ENCODE measurements at regions not wholly inside any gene's neighbourhood (a gene's known extent, or its start where the extent isn't known, plus 50 kb on each side); places are given as distances from the start of the nearest gene placed in this dataset.
A peak's percentile ranks its signal among the peaks of the same experiment; 100 is the strongest.

DNA sequence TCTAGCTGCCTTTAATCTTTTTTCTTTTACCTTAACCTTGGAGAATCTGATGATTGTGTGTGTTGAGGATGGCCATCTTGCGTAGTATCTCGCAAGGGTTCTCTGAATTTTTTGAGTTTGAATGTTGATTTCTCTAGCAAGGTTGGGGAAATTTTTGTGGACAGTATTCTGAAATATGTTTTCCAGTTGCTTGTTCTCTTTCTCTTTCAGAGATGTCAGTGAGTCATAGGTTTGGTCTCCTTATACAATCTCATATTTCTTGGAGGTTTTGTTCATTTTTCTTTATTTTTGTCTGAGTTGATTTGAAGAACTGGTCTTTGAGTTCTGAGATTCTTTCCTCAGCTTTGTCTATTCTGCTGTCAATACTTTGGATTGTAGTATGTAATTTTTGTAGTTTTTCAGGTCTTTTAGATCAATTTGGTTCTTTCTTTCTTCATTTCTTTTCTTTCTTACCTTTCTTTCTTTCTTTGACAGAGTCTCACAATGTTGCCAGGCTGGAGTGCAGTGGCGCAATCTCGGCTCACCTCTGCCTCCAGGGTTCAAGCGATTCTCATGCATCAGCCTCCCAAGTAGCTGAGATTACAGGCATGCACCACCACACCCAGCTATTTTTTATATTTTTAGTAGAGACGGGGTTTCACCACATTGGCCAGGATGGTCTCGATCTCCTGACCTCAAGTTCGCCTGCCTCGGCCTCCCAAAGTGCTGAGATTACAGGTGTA lies 366.4 kb upstream of the RASGRP1 start:
- peaks cover 22% of the 10 kb centered on the region for H3K4me1 Mint-ChIP-seq (ENCODE audit: unreplicated experiment)
- no peaks in the 10 kb centered on the region for H3K36me3 Mint-ChIP-seq (ENCODE audit: unreplicated experiment)
- DNase-seq (ENCODE audit: extremely low spot score, unreplicated experiment), result no peak
- TF ChIP-seq, protein P1, sequence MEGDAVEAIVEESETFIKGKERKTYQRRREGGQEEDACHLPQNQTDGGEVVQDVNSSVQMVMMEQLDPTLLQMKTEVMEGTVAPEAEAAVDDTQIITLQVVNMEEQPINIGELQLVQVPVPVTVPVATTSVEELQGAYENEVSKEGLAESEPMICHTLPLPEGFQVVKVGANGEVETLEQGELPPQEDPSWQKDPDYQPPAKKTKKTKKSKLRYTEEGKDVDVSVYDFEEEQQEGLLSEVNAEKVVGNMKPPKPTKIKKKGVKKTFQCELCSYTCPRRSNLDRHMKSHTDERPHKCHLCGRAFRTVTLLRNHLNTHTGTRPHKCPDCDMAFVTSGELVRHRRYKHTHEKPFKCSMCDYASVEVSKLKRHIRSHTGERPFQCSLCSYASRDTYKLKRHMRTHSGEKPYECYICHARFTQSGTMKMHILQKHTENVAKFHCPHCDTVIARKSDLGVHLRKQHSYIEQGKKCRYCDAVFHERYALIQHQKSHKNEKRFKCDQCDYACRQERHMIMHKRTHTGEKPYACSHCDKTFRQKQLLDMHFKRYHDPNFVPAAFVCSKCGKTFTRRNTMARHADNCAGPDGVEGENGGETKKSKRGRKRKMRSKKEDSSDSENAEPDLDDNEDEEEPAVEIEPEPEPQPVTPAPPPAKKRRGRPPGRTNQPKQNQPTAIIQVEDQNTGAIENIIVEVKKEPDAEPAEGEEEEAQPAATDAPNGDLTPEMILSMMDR (IDR thresholded peaks at IDR 0.05), result no peak
- peak overlapping the region; percentile 74 for H3K27ac Mint-ChIP-seq (ENCODE audit: unreplicated experiment)
- no peak overlapping the region for H3K4me3 Mint-ChIP-seq (ENCODE audit: unreplicated experiment)
- H3K27me3 Mint-ChIP-seq (ENCODE audit: unreplicated experiment), result no peaks in the 10 kb centered on the region
- H3K9me3 Mint-ChIP-seq (ENCODE audit: unreplicated experiment), result peaks cover 4% of the 10 kb centered on the region

DNA sequence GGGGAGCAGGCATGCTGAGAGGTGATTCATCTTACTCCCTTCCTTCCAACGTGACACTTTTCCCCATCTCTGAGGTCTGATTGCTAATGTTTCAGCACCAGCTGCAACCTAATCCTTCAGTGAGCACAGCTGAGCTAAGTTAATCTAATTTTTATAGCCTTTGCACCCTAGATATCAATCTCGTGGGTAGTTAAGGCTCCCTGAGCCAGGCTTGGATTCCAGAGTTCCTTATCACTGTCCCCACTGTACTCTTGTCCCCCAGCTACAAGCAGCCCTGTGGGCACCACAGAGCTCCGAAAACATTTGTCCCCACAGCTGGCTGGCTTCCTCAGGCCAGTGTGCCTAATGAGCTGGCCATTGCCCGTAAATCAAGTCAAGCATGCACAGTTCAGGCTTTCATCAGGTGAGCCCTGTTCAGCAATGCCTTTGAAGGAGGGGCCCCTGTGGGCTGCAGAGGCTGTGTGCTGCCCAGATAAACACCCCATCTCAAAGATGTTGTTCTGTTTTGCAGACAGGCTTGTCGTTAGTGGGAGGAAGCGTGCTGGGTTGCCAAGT lies 376.9 kb upstream of the RASGRP1 start:
- no peak for DNase-seq (ENCODE audit: extremely low spot score, unreplicated experiment)
- TF ChIP-seq, protein P1 (IDR thresholded peaks at IDR 0.05), result no peak
- no peak overlapping the region for H3K27ac Mint-ChIP-seq (ENCODE audit: unreplicated experiment)
- peaks cover 11% of the 10 kb centered on the region for H3K4me1 Mint-ChIP-seq (ENCODE audit: unreplicated experiment)
- no peak overlapping the region for H3K4me3 Mint-ChIP-seq (ENCODE audit: unreplicated experiment)
- H3K27me3 Mint-ChIP-seq (ENCODE audit: unreplicated experiment), result peaks cover 3% of the 10 kb centered on the region
- peaks cover 8% of the 10 kb centered on the region for H3K9me3 Mint-ChIP-seq (ENCODE audit: unreplicated experiment)
- H3K36me3 Mint-ChIP-seq (ENCODE audit: unreplicated experiment), result peaks cover 3% of the 10 kb centered on the region

DNA sequence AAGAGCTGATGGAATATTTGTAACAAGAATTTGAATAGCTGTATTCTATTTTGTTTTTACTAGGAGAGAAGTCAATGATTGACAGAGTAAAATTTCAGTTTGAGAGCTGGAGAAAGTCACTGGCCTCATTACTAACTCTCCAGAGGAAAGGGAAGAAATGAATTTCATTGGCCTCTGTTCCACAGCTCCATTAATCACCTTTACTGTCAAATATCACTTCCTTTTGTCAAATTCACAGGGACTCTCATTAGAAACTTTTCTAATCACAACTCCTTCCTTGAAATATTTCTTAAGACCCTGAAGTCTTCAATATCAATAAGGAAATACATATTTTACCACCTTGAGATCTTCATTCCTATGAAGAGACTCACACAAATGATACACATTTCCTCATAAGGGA lies 379.9 kb upstream of the RASGRP1 start:
- H3K4me3 Mint-ChIP-seq (ENCODE audit: unreplicated experiment), result no peak overlapping the region
- H3K36me3 Mint-ChIP-seq (ENCODE audit: unreplicated experiment), result peaks cover 3% of the 10 kb centered on the region
- peaks cover 3% of the 10 kb centered on the region for H3K27me3 Mint-ChIP-seq (ENCODE audit: unreplicated experiment)
- no peak overlapping the region for H3K27ac Mint-ChIP-seq (ENCODE audit: unreplicated experiment)
- no peaks in the 10 kb centered on the region for H3K9me3 Mint-ChIP-seq (ENCODE audit: unreplicated experiment)
- peaks cover 11% of the 10 kb centered on the region for H3K4me1 Mint-ChIP-seq (ENCODE audit: unreplicated experiment)
- TF ChIP-seq, protein P1 (IDR thresholded peaks at IDR 0.05), result no peak
- DNase-seq (ENCODE audit: extremely low spot score, unreplicated experiment), result no peak

DNA sequence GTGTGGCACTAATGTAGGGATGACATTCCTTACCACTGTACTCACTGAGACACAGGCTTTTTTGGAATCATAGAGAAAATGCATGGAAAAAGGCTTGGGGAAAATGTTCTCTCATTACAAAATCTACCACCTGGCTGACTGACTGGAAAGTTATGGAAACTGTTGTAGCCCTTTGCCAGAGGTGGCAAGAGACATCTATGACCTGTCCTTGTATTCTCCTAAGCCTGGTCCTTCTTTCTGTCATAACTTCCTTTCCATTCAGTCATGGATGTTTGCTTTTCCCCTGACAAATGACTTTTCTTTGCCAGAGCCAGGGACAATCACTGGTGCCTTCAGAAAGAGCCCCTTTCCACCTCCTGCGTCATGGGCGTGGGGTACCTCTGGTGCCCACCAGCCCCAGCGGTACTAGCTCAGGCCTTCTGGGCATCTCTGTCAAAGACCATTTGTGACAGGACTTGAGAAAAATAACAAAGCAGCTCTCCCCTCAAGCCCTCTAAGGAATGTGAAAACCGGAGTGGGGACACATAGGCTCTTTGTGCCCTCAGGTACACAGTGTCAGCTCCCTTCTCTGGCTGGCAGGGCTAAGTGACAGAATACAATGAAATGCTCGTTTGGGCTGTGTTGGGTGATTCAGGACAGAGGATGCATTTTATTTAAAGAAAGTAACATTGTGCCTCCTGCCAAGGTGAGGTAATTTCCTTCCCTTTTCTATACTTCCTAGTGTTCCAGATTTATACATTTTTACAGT lies 381.1 kb upstream of the RASGRP1 start:
- H3K4me1 Mint-ChIP-seq (ENCODE audit: unreplicated experiment), result peaks cover 18% of the 10 kb centered on the region
- peaks cover 2% of the 10 kb centered on the region for H3K27me3 Mint-ChIP-seq (ENCODE audit: unreplicated experiment)
- H3K27ac Mint-ChIP-seq (ENCODE audit: unreplicated experiment), result no peak overlapping the region

More for the DNA sequence above, 381.1 kb upstream of the RASGRP1 start:
- H3K9me3 Mint-ChIP-seq (ENCODE audit: unreplicated experiment), result no peaks in the 10 kb centered on the region
- TF ChIP-seq, protein P1 (IDR thresholded peaks at IDR 0.05), result no peak
- no peak for DNase-seq (ENCODE audit: extremely low spot score, unreplicated experiment)
- H3K36me3 Mint-ChIP-seq (ENCODE audit: unreplicated experiment), result peaks cover 3% of the 10 kb centered on the region
- no peak overlapping the region for H3K4me3 Mint-ChIP-seq (ENCODE audit: unreplicated experiment)

All from osteocyte (in vitro differentiated cells).